Daoy (cell line): ENCODE measurements at regions not wholly inside any gene's neighbourhood (a gene's known extent, or its start where the extent isn't known, plus 50 kb on each side); places are given as distances from the start of the nearest gene placed in this dataset.

Experiments
- DNase-seq: peaks from one replicate; pipeline ENCODE4 v3.0.0-alpha.2; 2015; ENCODE audit warnings: low read depth

GRCh38 chr11:37519781-37520180 lies 921.7 kb upstream of the RAG2 start:
- no peak for DNase-seq

- DNase-seq, result no peak
Measured at GRCh38 chr11:37512156-37512780, 914.2 kb upstream of the RAG2 start.

GRCh38 chr11:37511425-37511933 lies 913.4 kb upstream of the RAG2 start:
- no peak for DNase-seq

- DNase-seq, result no peak
Measured at GRCh38 chr11:37509506-37509905, 911.5 kb upstream of the RAG2 start.

GRCh38 chr11:37506531-37506930 lies 908.5 kb upstream of the RAG2 start:
- no peak for DNase-seq

- DNase-seq, result no peak
Measured at GRCh38 chr11:37505406-37505805, 907.4 kb upstream of the RAG2 start.

- DNase-seq, result peak; percentile 41
Measured at GRCh38 chr11:37504921-37505320, 906.9 kb upstream of the RAG2 start.

- peak; percentile 51 for DNase-seq
Measured at GRCh38 chr11:37504060-37504611, 906.1 kb upstream of the RAG2 start.

GRCh38 chr11:37503411-37504059 lies 905.5 kb upstream of the RAG2 start:
- no peak for DNase-seq

GRCh38 chr11:37502202-37502601 lies 904.2 kb upstream of the RAG2 start:
- DNase-seq, result no peak

- peak; percentile 11 for DNase-seq
Measured at GRCh38 chr11:37500425-37500824, 902.4 kb upstream of the RAG2 start.

- DNase-seq, result no peak
Measured at GRCh38 chr11:37497326-37497725, 899.3 kb upstream of the RAG2 start.

- no peak for DNase-seq
Measured at GRCh38 chr11:37496201-37496600, 898.2 kb upstream of the RAG2 start.

GRCh38 chr11:37484298-37484697 lies 886.3 kb upstream of the RAG2 start:
- no peak for DNase-seq

GRCh38 chr11:37483761-37484160 lies 885.7 kb upstream of the RAG2 start:
- no peak for DNase-seq

- DNase-seq, result no peak
Measured at GRCh38 chr11:37474889-37475288, 876.9 kb upstream of the RAG2 start.

- no peak for DNase-seq
Measured at GRCh38 chr11:37468344-37468743, 870.3 kb upstream of the RAG2 start.

GRCh38 chr11:37465221-37465620 lies 867.2 kb upstream of the RAG2 start:
- DNase-seq, result no peak

- DNase-seq, result no peak
Measured at GRCh38 chr11:37459456-37459855, 861.4 kb upstream of the RAG2 start.

GRCh38 chr11:37456746-37457145 lies 858.7 kb upstream of the RAG2 start:
- DNase-seq, result no peak

GRCh38 chr11:37451903-37452302 lies 853.9 kb upstream of the RAG2 start:
- DNase-seq, result no peak

GRCh38 chr11:37450613-37451012 lies 852.6 kb upstream of the RAG2 start:
- no peak for DNase-seq

- DNase-seq, result no peak
Measured at GRCh38 chr11:37449146-37449545, 851.1 kb upstream of the RAG2 start.
